NK-92 treated with Interleukin-12 subunit alpha and Interleukin-12 subunit beta, amount 100 ng/mL, for 24 hours (cell line): ENCODE measurements at regions not wholly inside any gene's neighbourhood (a gene's known extent, or its start where the extent isn't known, plus 50 kb on each side); places are given as distances from the start of the nearest gene placed in this dataset.
"Not testable (repeated sequence)": the region's sequence is repeated elsewhere in the genome, so short reads cannot be mapped to it uniquely, and the experiment has no call there.

Experiments used
- DNase-seq: peaks from one replicate; lab custom pipeline; 2025; lab: John Stamatoyannopoulos, UW

DNA sequence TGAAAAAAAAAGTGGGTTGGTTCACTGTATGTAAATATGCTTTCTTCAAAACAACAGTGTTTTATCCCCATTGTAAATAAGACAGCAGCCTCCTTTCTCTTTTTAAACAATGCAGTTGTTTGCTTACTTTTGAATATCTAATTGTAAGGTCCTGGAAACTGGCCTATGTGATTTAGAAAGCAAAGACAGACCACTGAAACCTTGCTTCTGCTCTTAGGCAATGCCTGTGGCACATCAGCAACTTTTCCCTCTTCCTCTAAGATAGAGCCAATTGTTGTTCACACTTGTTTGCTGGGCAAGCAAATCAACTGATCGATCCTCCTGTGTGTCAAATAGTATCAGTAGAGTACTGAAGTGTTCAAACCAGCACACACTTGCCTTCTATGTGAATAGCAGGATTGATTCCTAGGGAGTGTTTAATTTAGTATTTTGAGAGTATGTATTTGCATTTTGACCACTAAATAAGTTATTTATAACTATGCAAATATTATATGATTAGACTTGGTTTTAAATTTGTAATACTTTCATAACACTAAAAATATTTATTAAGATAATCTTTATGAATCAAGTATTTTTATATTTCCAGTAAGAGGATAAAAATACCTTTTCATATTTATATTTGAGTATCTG, 55.4 kb upstream of the GRPR start:
- no peak for DNase-seq

DNA sequence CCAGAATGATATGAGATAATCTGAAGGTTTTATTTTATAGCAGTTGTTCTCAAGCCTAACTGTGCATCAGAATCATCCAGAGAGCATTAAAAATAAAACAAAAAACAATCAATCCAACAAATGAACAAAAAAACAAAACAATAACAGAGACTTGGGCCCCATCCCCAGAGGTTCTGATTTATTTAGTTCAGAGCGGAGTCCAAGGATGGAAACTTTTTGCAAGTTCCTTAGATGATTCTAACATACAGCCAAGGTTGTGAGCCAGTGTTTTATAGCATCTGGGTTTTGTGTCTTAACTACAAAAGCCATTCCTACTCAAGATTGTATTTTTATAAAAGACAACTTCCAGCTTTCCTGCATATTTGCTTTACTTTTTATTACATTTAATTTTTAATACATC, 59.4 kb upstream of the GRPR start:
- DNase-seq: no peak

DNA sequence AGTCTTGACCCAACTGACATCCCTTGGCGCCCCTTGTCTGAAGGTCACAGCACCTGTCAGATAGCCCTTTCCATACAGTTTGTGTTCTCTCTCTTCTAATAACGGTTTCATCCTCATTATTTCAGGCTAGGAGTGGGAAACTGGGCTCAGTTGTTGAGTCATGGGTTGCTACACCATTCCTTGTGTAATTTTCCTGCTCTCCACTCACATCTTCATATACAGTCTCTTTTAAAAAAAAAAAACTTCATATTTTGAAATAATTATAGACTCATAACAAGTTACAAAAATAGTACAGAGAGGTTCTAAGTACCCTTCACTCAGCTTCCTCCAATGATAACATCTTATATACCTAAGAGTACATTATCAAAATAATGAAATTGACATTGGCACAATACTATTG, 60.2 kb upstream of the GRPR start:
- no peak for DNase-seq

DNA sequence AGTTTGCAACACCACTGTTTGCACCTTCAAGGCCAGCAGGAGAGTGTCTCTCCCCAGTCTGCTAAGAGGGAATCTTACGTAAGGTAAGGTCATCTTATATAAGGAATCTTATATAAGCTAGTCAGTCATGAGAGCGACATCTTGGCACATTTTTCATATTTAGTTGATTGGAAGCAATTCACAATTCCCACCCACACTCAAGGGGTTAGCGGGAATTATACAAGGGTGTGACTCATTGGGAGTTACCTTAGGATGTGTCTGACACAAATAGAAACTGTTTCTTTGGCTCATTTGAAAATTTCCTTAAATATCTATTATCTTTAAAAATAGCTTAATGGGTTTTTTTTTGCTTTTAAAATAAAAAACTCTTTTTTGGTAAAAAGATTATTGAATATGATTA, 62.1 kb upstream of the GRPR start:
- no peak for DNase-seq

DNA sequence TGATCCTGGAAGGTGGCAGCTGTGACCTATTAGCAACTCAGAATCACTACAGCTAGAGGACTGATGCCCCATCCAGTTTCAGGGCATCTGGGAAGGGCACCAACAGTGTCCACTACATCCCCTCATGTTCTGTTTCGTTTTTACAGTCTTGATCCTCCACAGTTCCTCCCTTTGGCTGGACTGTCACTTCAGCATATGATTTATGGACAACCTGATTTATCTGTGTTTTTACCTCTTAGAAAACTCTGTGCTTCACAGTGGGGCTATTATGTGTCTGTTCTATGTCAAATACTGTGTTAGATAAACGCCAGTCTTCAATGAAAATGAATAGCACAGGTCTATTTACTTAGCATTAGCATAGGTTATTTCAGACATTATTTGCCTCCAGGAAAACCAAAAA, 63.1 kb upstream of the GRPR start:
- no peak for DNase-seq

DNA sequence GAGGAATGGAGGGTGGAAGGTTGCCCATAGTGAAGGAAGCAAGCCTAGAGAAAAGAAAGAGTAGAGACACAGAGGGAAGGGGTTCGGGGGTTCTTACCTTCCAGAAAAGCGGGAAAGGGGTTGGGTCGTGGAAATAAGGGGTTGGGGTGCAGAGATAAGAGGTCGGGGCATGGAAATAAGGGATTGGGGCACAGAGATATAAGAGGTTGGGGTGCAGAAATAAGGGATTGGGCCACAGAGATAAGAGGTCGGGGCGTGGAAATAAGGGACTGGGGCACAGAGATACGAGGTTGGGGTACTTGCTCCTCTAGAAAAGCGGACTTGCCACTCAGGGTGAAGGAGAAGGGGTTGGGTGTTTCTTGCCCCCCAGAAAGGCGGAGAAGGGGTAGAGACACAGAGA, 74.2 kb upstream of the GRPR start:
- DNase-seq: not testable (repeated sequence)

DNA sequence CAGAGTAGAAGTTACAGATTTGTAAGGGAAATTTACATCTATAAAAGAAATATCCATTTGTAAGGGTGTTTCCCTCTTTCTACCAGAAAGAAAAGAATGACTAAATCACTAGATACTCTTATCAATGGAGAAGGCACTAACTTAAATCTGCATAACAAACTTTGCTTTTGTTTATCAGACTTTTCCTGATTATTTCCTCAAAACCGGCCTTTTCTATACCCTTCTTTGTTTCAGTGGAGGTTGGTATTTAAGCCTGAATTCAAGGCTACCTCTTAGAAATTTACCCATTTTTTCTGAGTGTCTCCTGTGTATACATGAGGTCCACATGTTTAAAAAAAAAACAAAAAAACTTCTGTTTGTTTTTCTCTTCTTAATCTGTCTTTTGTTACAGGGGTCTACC, 80.4 kb upstream of the GRPR start:
- DNase-seq: no peak

DNA sequence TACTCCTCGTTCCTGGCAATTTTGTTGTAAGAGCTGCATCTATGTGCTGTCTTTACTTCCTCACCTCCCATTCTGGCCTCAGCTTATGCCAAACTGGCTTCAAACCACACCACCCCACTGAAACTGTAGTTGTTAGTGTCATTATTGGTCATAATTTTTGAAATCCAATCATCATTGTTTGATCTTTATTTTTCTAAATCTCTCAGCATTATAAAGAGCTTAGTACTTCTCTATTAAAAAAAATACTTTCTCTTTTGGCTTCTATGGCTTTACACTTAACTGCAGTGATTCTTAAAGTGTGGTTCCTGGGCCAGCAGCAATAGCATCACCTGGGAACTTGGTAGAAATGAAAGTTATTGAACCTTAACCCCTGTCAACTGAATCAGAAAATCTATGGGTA, 83.5 kb upstream of the GRPR start:
- no peak for DNase-seq

DNA sequence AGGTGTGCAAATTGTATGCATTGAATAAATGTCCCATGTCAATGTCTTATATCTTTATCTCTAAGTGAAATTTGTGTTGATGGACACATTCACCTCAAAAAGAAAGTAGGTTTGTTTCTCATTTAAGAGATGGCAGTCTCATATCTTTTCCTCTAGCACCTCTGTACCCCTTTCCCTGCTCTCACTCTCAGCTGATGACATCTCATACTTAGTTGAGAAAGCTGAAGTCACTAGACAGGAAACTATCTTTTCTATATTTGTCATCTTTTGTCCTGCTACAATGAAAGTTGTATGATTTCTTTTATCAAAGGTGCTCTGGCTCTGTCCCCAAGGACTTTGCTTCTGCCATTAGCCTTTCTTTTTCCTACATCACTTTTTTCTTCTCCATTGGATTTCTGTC, 84.0 kb upstream of the GRPR start:
- DNase-seq: no peak

DNA sequence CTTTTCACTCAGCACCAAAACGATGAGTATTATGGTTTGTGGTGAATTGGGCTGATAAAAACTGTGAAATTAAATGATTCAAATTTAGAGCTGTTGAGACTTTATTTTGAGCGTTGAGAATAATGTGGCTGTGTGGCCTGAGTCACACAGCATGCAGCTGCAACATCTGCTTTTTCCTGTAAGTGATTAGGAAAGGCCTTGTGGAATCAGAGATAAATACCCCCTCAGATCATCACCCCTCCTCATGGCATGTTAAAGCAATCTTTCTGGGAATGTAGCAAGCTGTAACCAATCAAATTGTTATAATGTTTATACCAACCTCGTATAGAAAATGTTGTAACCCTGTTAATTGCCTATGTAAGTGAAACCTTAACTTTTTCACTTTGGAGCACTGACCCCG, 90.0 kb upstream of the GRPR start:
- DNase-seq: no peak

DNA sequence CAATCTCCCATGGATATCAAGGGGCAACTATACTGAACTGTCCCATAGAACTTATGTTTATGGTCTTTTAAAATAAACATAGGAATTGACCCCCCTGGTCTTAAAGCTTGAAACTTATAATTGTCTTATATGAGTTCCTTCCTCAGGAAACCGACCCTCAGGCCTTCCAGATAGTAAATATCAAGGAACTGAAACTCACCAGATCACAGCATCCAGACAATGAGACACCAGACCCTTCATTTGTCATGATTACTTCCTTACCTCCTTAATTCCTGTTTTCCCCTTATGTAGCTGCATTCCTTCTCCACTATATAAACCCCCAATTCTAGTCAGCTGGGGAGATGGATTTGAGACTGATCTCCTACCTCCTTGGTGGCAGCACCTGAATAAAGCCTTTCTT, 94.8 kb upstream of the GRPR start:
- no peak for DNase-seq

DNA sequence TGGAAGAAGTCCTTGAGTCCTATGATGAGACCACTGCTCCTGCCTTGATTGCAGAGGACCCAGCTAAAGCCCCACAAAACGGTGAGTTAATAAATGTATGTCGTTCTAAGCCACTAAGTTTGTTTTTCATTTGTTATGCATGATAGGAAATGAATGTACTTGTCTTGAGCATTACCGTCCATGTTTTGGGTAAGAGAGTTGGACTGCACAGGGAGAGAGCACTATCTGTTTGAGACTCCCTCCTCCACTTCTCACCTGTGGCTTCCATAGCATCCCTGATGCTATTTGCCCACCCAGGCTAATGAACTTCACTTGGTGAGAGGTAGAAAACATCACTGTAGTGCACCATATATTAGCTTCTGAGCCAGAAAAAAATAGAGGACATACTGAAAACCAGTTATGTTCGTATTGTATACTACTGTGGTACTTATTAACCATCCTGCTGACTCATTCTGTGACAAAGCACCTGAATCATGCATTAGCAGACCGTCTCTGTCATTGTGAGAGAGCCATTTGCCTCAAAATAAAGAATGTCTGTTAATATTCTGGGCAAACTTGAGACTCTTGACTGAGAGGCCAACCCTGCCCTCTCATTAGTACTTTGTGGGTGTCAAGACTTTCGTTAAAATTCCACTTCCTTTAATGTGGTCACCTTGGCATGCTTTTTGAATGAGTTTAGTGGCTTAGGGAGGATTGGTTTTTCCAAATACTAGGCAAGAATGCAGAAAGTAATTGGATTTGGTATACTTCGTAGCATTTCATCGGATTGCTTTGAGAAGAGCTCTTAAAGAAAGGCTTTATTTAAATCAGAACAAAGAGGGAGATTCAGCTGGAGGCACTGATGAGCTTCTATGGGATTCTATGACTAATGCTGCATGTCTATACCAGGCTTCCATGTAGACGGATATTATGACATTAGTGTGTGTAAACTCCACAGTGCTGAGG, 99.3 kb upstream of the GRPR start:
- no peak for DNase-seq

DNA sequence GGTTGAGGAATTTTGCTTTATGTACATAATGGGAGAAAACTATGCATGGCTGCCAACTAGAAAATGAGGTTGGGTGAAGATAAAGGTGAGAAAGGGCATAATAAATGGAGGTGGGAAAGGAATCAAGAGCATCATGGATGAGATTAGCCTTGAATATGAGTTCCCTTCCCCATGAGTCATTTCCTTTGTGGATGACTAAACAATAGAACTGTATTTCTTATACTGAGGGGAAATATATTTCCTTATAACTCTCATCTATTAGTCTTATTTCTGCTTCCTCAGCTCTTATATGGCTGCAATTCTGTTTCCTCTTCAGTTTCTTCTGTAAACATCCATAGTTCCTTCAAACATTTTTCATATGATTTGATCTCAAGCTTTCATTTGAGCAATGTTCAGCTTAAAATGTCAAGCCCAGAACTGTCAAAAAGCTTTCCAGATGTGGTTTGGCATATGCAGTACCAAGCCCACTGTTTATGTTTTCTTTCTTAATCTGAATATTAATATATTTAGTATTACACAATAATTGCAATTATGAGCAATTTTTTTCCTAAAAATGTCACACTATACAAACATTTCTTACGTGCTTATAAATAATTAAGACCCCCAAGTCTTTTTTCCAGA, 100.7 kb upstream of the GRPR start:
- no peak for DNase-seq

DNA sequence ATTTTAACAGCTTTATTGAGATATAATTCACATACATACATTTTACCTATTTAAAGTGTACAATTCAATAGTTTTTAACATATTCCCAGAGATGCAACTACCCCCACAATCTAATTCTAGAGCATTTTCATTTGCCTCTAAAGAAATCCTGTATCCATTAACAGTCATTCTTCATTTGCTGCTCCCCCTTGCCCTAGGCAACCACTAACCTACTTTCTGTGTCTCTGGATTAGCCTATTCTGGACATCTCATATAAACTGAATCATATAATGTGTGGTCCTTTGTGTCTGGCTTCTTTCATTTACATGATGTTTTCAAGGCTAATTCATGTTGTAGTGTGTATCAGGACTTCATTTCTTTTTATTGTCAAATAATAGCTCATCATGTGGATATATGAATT, 105.1 kb upstream of the GRPR start:
- no peak for DNase-seq

DNA sequence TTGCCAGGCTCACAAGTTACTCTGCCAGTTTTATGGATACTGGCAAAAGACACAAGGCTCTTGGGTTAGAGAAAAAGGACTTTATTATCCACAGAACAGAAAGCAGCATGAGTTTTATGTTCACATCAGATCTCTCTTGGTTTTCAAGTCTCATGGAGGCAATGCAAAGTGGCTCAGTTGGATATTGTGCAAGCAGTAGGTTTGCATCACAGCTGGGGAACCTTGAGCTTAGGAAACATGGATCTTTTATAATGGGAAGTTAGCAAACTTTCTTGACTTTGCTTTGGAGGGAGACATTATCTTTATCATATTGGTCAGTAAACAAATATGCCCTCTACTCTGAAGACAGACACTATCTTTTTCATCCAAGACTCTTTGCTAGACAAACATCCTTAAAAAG, 109.2 kb upstream of the GRPR start:
- DNase-seq: no peak

DNA sequence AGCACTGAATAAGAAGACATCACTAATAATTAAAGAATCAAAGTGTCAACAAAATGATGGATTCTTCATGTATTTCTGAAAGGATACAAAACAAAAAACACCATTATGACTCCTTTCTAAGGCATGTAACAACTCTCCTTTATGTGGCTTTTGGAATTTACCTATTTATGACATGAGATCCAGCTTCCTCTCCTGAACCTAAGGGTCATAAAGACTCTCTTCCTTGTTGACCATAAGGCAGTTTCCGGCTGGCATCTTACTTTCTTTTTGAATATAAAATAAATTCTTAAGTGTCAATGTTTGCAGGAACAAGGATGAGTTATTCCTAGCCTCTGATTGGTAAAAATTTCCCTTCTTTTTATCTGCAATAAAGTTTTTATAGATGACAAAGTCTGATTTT, 111.1 kb upstream of the GRPR start:
- no peak for DNase-seq

DNA sequence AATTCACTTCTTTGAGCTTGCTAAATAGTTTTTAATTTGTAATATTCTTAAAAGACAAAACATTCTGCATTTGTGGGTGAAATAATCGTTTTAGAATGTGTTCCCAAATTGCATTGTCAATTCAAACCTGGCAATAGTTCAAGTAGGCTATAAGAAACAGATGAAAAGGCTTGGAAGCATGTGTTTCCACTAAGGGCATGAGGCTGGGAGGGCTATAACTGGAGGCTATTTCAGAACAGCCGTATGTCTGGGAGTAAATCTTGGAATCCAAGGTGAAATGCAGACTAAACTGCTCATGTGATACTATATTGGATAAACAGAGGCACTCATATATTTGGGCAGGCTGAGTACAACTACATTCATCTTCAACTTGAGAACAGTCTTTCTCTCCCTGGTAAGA, 117.4 kb upstream of the GRPR start:
- DNase-seq: no peak

DNA sequence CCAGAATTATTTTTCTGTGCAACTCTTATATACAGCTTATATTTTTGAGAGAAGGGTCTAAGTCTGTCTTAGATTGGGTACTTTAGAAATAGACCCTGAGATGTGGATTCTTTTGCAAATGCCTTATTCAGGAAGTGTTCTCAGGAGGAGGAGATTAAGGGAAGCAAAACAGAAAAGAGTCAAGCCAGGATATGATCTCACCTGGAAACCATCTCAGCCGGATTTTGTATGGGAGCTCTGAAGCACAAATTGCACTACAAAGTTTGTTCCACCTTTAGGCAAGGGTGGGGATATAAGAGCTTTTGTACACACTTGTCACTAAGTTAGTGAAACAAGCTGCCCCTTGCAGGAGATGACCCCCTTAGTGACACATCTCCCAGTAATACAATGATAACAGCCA, 121.2 kb upstream of the GRPR start:
- DNase-seq: no peak

DNA sequence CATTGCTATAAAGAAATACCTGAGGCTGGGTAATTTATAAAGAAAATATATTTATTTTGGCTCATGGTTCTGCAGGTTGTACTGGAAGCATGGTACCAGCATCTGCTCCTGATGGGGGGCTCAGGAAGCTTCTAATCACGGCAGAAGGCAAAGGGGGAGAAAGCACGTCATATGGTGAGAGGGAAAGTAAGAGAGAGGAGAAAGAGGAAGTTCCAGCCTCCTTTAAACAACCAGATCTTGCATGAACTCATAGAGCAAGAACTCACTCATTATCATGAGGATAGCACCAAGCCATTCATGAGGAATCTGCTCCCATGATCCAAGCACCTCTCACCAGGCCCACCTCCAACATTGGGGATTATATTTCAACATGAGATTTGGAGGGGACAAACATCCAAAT, 125.0 kb upstream of the GRPR start:
- no peak for DNase-seq

DNA sequence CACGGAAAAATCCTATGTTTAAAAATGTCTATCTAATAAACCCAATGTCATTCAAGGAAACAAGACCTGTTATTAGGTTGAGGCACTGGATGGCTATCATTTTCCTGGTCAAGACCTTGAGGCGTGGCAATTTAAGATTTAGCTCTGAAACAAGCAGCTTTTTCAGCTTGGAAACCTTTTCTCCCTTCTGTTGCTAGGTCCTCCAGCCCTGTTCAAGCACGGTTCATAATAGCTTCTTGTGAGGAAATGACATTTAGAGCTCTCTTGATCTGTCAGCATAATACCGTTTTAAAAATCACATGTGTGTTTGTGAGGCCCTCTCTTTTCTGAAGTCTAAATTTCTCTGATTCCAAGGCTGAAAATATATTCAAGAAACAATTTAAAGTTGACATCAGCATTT, 133.6 kb upstream of the GRPR start:
- no peak for DNase-seq

DNA sequence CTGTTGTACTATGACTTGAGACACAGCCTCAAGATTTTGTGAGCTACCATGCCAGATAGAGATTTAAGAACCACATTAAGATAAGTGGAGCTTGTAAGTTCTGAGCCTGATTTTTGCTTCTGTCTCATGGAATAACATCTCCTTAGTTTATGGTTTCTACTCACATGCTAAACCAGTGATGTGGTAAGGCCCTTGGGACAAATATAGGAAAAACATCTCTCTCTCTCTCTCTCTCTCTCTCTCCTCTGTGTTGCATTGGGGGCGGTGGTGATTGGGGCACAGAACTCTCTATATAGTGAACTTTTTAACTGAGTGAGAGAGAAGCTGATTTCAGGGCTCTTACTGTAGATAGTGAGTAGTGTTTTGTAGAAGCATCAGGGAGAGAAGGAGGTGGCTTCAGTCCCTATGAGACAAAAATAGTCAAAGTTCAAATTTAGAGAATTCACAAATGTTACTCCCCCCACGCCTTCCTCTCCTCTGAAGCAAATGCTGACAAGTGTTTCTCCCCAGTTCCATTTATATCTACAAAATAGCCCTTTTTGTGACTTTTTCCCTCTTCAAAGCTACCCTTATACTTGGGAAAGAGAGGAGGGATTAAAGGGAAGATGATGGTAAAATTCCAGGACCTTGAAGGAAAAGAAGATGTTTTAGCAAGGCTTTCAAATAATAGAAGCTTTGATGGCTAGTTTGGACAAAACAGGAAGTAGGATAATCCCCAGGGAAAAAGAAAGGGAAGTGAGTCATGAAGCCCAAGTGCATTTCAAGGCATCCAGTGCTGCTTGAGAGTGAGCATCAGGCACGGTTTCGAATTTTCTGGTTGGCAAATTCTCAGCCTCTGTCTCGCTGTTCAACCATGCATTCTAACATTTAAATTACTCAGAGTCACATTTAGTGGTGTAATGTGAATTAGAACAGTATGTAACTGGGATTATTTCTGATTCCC, 134.3 kb upstream of the AP1S2 start:
- DNase-seq: no peak

DNA sequence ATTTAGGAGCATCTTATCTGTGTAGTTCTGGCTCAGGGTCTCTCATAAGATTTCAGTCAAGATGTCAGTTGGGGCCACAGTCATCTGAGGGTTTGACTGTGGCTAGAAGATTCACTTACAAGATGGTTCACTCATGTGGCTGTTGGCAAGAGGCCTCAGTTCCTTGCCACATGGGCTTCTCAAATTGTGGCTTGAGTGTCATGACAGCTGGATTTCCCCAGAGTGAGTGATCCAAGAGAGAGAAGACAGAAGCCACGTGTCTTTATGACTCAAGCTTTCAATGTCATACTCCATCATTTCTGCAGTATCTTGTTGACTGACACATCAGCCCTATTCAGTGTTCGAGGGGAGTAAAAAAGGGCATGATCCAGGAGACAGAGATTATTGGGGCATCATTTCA, 131.3 kb upstream of the AP1S2 start:
- DNase-seq: no peak
